Ovary (tissue), 7 donors: ENCODE measurements at regions not wholly inside any gene's neighbourhood (a gene's known extent, or its start where the extent isn't known, plus 50 kb on each side); places are given as distances from the start of the nearest gene placed in this dataset.

Experiments used
- DNase-seq, 5 donors: peaks; one replicate each; pipeline ENCODE4 v3.0.0-alpha.2; 2019 to 2020
- H3K27ac ChIP-seq, 2 donors: fragments of 200-600 bp; one replicate each; pipeline versions ENCODE4 v1.5.1 to v1.8.0; 2019 to 2022
- H3K27me3 ChIP-seq: fragments of 200-600 bp; one replicate; pipeline ENCODE4 v1.8.0; 2022
- H3K36me3 ChIP-seq: fragments of 200-600 bp; sonication (generic); one replicate; pipeline ENCODE4 v1.5.1; 2019
- H3K4me1 ChIP-seq: one replicate; pipeline ENCODE4 v1.8.1; 2013; ENCODE audit warnings: mild to moderate bottlenecking, moderate library complexity; ENCODE audit not compliant: insufficient read depth
- H3K4me3 ChIP-seq: fragments of 200-600 bp; sonication (generic); one replicate; pipeline ENCODE4 v1.5.1; 2017
- H3K9me3 ChIP-seq, 2 donors: fragments of 200-600 bp in 1 of 2; sonication (generic) in 1 of 2; one replicate each; pipeline versions ENCODE4 v1.5.1 to v1.8.1; 2013 to 2019; ENCODE audit warnings: mild to moderate bottlenecking in 1 of 2, moderate library complexity in 1 of 2
- EP300 ChIP-seq: sonication (generic); formaldehyde crosslinking; IDR thresholded peaks from one replicate; pipeline ENCODE4 v1.6.1; 2017; ENCODE audit warnings: antibody characterized with exemption
- POLR2A ChIP-seq: fragments of 450-650 bp; IDR thresholded peaks from one replicate; pipeline ENCODE4 v1.6.1; 2017; ENCODE audit warnings: antibody characterized with exemption, mild to moderate bottlenecking, moderate library complexity
- WGBS, 3 donors: extraction: QIAGEN DNeasy Blood & Tissue Kit in 1 of 3; methylation state at CpG; one replicate each; pipeline versions ENCODE4 v1.1.5 to v1.1.7; 2013 to 2017; 5-methylcytosine and 5-hydroxymethylcytosine counted together
- intact Hi-C, 4 donors: fragments of 100-400 bp; cut with DNase I; formaldehyde crosslinking; loops; one replicate each; pipeline versions ENCODE4 v1.11.0 to v1.15.1; 2022 to 2023
- TF ChIP-seq, protein P1 (sequence below), 3 donors: fragments of 450-650 bp in 2 of 3; fragments of 200-600 bp in 1 of 3; IDR thresholded peaks; one replicate each; pipeline versions ENCODE4 v1.5.1 to v1.8.0; 2016 to 2022; ENCODE audit warnings: antibody characterized with exemption in 3 of 3, mild to moderate bottlenecking in 1 of 3
- donor health status: DM: no; HTN: no; CAD: no; lungs with moderate emphysema.
- donor health status: DM: no; HTN: no; CAD: no.
- donor health status: Bipolar disorder and iron deficiency.
- donor health status: DM: no; HTN: no; CAD: no.
- donor health status: DM: yes; HTN: yes; CAD: no.

DNA sequence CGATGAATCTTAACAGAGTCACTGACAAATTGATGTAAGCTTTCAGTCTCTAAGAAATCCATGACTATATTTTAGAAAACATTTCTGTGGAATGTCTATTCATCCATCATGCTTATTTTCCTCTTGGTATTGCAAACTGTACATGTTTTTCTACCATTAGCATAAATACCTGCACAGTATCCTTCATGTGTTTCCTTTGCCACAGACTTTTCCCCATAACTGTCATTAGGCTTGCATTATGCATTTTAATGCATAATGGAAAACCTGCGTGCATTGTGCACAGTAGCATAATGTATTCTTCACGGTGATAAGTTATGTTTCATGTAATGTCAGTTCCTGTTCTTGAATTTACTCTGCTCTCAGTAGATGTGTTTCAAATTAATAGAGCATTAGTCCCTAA, 403.1 kb upstream of the EPHA3 start:
- H3K36me3 ChIP-seq, result no peaks in the 10 kb centered on the region
- 85 to 89% (median 86%) methylated on average over 3 of the region's 3 CpGs for WGBS, 3 donors
- H3K27me3 ChIP-seq, result no peaks in the 10 kb centered on the region
- DNase-seq, result no peak
- H3K27ac ChIP-seq, result no peak overlapping the region
- H3K9me3 ChIP-seq, result no peaks in the 10 kb centered on the region
- no peaks in the 10 kb centered on the region for H3K4me1 ChIP-seq
- H3K4me3 ChIP-seq, result no peak overlapping the region
- intact Hi-C loops, result no loop called here
- TF ChIP-seq EP300 (no peak), POLR2A (no peak)
- TF ChIP-seq, protein P1, sequence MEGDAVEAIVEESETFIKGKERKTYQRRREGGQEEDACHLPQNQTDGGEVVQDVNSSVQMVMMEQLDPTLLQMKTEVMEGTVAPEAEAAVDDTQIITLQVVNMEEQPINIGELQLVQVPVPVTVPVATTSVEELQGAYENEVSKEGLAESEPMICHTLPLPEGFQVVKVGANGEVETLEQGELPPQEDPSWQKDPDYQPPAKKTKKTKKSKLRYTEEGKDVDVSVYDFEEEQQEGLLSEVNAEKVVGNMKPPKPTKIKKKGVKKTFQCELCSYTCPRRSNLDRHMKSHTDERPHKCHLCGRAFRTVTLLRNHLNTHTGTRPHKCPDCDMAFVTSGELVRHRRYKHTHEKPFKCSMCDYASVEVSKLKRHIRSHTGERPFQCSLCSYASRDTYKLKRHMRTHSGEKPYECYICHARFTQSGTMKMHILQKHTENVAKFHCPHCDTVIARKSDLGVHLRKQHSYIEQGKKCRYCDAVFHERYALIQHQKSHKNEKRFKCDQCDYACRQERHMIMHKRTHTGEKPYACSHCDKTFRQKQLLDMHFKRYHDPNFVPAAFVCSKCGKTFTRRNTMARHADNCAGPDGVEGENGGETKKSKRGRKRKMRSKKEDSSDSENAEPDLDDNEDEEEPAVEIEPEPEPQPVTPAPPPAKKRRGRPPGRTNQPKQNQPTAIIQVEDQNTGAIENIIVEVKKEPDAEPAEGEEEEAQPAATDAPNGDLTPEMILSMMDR (IDR thresholded peaks at IDR 0.05), result no peak

DNA sequence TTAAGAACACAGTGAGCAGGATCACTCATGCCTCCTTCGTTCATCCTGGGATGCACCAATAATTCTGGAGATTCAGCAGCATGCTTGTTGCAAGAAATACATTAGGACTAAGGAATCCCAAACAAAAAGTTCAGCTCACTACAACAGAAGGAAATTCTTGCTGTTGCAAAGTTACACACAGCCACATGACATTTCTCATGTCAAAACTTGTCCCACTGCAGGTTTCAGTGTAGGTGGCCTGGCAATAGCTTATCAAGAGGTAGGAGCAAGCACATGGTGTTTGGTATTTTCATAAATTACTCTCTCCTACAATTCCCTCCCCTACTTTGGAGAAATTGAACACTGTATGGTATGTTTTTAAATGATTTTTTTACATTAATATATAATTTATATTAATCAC, 399.6 kb upstream of the EPHA3 start:
- no peaks in the 10 kb centered on the region for H3K4me1 ChIP-seq
- WGBS, 3 donors, result 9 to 22% (median 10%) methylated on average over 1 of the region's 1 CpG
- DNase-seq, result no peak
- H3K9me3 ChIP-seq, result no peaks in the 10 kb centered on the region
- intact Hi-C loops, result no loop called here
- no peak overlapping the region for H3K27ac ChIP-seq
- H3K4me3 ChIP-seq, result no peak overlapping the region
- no peaks in the 10 kb centered on the region for H3K36me3 ChIP-seq
- TF ChIP-seq EP300, result no peak
- no peak for TF ChIP-seq POLR2A
- TF ChIP-seq, protein P1 (IDR thresholded peaks at IDR 0.05), result no peak
- no peaks in the 10 kb centered on the region for H3K27me3 ChIP-seq

DNA sequence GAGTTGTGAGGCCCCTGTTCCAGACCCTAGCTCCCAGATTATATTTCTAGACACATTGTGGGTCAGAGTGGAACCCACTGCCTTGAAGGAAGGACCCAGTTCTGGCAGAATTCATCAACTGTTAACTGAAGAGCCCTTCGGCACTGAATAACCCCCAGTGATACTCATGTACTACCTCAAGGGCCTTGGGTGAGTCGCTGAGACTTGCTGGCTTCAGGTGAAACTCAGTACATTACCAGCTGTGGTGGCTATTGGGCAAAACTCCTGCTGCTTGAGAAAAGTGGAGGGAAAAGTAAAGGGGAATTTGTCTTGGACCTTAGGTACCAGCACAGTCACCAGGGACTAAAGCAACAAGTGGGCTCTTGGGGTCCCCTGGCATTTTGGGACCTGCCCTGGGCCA, 394.9 kb upstream of the EPHA3 start:
- H3K4me3 ChIP-seq, result no peak overlapping the region
- H3K4me1 ChIP-seq, result no peaks in the 10 kb centered on the region
- intact Hi-C loops, result no loop called here
- no peaks in the 10 kb centered on the region for H3K27me3 ChIP-seq
- WGBS, 3 donors, result 92 to 94% (median 94%) methylated on average over 2 of the region's 2 CpGs
- H3K27ac ChIP-seq, result no peak overlapping the region
- TF ChIP-seq EP300 (no peak), POLR2A (no peak)
- TF ChIP-seq, protein P1 (IDR thresholded peaks at IDR 0.05), result no peak
- no peaks in the 10 kb centered on the region for H3K9me3 ChIP-seq
- H3K36me3 ChIP-seq, result no peaks in the 10 kb centered on the region
- DNase-seq, result no peak

DNA sequence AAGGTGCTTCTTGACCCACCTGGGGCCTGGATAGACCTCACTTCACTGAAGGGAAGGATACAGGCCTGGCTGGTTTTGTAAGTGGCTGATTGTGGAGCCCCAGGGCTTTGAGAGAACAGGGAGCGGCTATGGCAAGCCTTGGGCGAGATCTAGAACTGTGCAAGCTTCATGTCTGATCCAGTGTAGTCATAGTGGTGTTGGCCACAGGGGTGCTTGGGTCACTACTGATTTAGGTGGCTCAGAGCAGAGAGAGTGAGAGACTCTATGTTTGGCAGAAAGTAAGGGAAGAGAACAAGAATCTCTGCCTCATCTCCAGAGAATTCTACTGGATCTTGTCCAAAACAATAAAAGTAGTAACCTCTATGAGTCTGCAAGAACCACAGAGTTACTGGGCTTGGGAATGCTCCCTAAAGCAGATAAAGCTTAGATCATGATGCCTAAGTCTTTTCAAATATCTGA, 394.2 kb upstream of the EPHA3 start:
- H3K27me3 ChIP-seq, result no peaks in the 10 kb centered on the region
- H3K27ac ChIP-seq, result no peak overlapping the region
- H3K4me1 ChIP-seq, result no peaks in the 10 kb centered on the region
- DNase-seq, result no peak
- no peaks in the 10 kb centered on the region for H3K36me3 ChIP-seq
- no peaks in the 10 kb centered on the region for H3K9me3 ChIP-seq
- intact Hi-C loops, result no loop called here
- 83 to 100% (median 90%) methylated on average over 2 of the region's 2 CpGs for WGBS, 3 donors
- no peak overlapping the region for H3K4me3 ChIP-seq
- TF ChIP-seq, protein P1 (IDR thresholded peaks at IDR 0.05), result no peak
- TF ChIP-seq EP300 (no peak), POLR2A (no peak)
